ENCODE measurements at regions not wholly inside any gene's neighbourhood (a gene's known extent, or its start where the extent isn't known, plus 50 kb on each side); places are given as distances from the start of the nearest gene placed in this dataset.

DNA sequence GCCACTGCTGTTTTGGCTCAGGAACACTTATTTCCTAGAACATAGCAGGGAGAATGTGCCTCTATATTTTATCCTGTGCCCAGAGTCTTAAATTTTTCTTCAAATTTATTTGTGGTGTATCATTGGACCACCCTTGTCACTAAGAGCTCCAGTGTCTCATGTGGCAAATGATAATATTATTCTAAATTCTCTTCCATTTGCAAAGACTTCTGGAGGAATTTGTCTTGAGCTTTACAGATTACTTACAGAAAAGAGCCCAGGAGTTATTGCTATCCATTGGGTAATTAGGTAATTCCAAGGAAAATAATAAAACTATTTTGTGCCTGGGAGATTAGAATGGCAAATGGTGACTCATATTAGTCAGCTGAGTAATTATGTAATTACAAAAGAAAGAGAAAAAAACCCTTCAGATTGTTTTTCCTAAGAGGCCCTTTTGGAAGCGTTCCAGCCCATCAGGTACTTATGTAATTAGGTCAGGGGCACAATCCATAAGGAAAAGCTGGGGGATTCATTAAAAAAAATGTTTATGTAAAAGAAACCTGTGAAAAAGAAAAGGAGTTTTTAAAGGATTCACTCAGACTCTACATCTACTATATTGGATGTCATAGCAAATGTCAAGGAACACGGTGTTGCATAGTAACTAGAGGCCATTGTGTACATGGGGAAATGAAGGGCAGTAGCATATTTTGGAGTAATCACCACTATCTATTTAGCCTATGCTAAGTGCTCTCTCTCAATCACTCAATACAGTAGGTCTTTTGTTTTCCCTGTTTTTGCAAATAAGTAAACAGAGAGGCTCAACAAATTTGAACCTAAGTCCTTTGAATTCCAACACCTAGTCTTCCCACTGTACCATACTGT is 380.9 kb upstream of the RARB start:
- TF ChIP-seq EZH2phosphoT487 (IDR thresholded peaks at IDR 0.05; ENCODE audit: borderline replicate concordance, low read depth, low read length): no peak
- TF ChIP-seq, protein P1, sequence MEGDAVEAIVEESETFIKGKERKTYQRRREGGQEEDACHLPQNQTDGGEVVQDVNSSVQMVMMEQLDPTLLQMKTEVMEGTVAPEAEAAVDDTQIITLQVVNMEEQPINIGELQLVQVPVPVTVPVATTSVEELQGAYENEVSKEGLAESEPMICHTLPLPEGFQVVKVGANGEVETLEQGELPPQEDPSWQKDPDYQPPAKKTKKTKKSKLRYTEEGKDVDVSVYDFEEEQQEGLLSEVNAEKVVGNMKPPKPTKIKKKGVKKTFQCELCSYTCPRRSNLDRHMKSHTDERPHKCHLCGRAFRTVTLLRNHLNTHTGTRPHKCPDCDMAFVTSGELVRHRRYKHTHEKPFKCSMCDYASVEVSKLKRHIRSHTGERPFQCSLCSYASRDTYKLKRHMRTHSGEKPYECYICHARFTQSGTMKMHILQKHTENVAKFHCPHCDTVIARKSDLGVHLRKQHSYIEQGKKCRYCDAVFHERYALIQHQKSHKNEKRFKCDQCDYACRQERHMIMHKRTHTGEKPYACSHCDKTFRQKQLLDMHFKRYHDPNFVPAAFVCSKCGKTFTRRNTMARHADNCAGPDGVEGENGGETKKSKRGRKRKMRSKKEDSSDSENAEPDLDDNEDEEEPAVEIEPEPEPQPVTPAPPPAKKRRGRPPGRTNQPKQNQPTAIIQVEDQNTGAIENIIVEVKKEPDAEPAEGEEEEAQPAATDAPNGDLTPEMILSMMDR (conservative IDR thresholded peaks at IDR 0.05; ENCODE audit: low read length): no peak

All from OCI-LY7 (cell line).